ENCODE measurements at regions not wholly inside any gene's neighbourhood (a gene's known extent, or its start where the extent isn't known, plus 50 kb on each side); places are given as distances from the start of the nearest gene placed in this dataset.

GRCh38 chr5:174806729-174807128 is 82.3 kb downstream of the MSX2 start:
- TF ChIP-seq EP300 (IDR thresholded peaks at IDR 0.05) (no peak), POLR2AphosphoS5 (IDR thresholded peaks at IDR 0.05) (no peak), POLR2A (IDR thresholded peaks at IDR 0.05) (no peak)

All from sigmoid colon (tissue), 4 donors.